Activated CD8-positive, alpha-beta memory T cell treated with anti-CD3 and anti-CD28 coated beads, Interleukin-2, amount 50 U/mL, for 4 hours (primary cell): ENCODE measurements at regions not wholly inside any gene's neighbourhood (a gene's known extent, or its start where the extent isn't known, plus 50 kb on each side); places are given as distances from the start of the nearest gene placed in this dataset.
"Not testable (repeated sequence)": the region's sequence is repeated elsewhere in the genome, so short reads cannot be mapped to it uniquely, and the experiment has no call there.

Source experiments
- DNase-seq: peaks from one replicate; pipeline ENCODE4 v3.0.0-alpha.2; 2020

- DNase-seq = no peak
These were observed 1014.0 kb upstream of the SEMA6A start for GRCh38 chr5:117588611-117589010.

GRCh38 chr5:117587111-117587510 lies 1012.5 kb upstream of the SEMA6A start:
- DNase-seq = no peak

GRCh38 chr5:117568622-117569021 lies 994.0 kb upstream of the SEMA6A start:
- DNase-seq = no peak

GRCh38 chr5:117568126-117568525 lies 993.5 kb upstream of the SEMA6A start:
- DNase-seq = no peak

GRCh38 chr5:117562647-117563046 lies 988.0 kb upstream of the SEMA6A start:
- DNase-seq = no peak

- DNase-seq = no peak
These were observed 986.9 kb upstream of the SEMA6A start for GRCh38 chr5:117561531-117561930.

- DNase-seq = no peak
These were observed 984.6 kb upstream of the SEMA6A start for GRCh38 chr5:117559005-117559844.

GRCh38 chr5:117551236-117551635 lies 976.6 kb upstream of the SEMA6A start:
- no peak for DNase-seq

- no peak for DNase-seq
These were observed 972.6 kb upstream of the SEMA6A start for GRCh38 chr5:117547192-117547591.

GRCh38 chr5:117539692-117540091 lies 965.1 kb upstream of the SEMA6A start:
- DNase-seq = no peak

- DNase-seq = no peak
These were observed 959.2 kb upstream of the SEMA6A start for GRCh38 chr5:117533792-117534191.

- not testable (repeated sequence) for DNase-seq
These were observed 958.5 kb upstream of the SEMA6A start for GRCh38 chr5:117533051-117533670.

- DNase-seq = no peak
These were observed 945.4 kb upstream of the SEMA6A start for GRCh38 chr5:117519957-117520500.

GRCh38 chr5:117504305-117504704 lies 929.7 kb upstream of the SEMA6A start:
- no peak for DNase-seq

- no peak for DNase-seq
These were observed 923.0 kb upstream of the SEMA6A start for GRCh38 chr5:117497601-117498000.

GRCh38 chr5:117496801-117497200 lies 922.2 kb upstream of the SEMA6A start:
- DNase-seq = no peak

GRCh38 chr5:117494188-117494587 lies 919.6 kb upstream of the SEMA6A start:
- no peak for DNase-seq

- no peak for DNase-seq
These were observed 914.4 kb upstream of the SEMA6A start for GRCh38 chr5:117488976-117489500.

- no peak for DNase-seq
These were observed 912.9 kb upstream of the SEMA6A start for GRCh38 chr5:117487556-117487955.

GRCh38 chr5:117486879-117487391 lies 912.3 kb upstream of the SEMA6A start:
- DNase-seq = no peak

- no peak for DNase-seq
These were observed 911.6 kb upstream of the SEMA6A start for GRCh38 chr5:117486261-117486660.

- no peak for DNase-seq
These were observed 901.3 kb upstream of the SEMA6A start for GRCh38 chr5:117475919-117476318.

GRCh38 chr5:117473165-117473564 lies 898.5 kb upstream of the SEMA6A start:
- DNase-seq = no peak
